SK-N-SH (cell line): ENCODE measurements at regions not wholly inside any gene's neighbourhood (a gene's known extent, or its start where the extent isn't known, plus 50 kb on each side); places are given as distances from the start of the nearest gene placed in this dataset.

Source experiments
- CTCF ChIA-PET: fragments of 300-600, 350-600 bp; formaldehyde crosslinking; extraction: SDS; loops from one replicate; lab custom pipeline; 2021; lab: Yijun Ruan, JAX
- POLR2A ChIA-PET: fragments of 350-600 bp; sonication (Branson Sonifier 250); formaldehyde crosslinking; extraction: SDS; loops from one replicate; lab custom pipeline; 2020; ENCODE audit warnings: antibody characterized with exemption, inconsistent platforms; lab: Yijun Ruan, JAX
- DNase-seq: peaks from one replicate; pipeline ENCODE4 v3.0.0; 2012
- H2AFZ ChIP-seq: fragments of 200-600 bp; sonication (generic); 2 replicates; pipeline ENCODE4 v1.8.1; 2016; ENCODE audit warnings: antibody characterized with exemption, mild to moderate bottlenecking, low read depth
- H3F3A ChIP-seq: fragments of 200-600 bp; sonication (generic); replicated peaks from 2 replicates; pipeline ENCODE3; 2016; ENCODE audit warnings: antibody characterized with exemption, mild to moderate bottlenecking; ENCODE audit not compliant: insufficient read depth
- H3K27ac ChIP-seq, 2 experiments: fragments of 200-500 bp in 1 of 2; fragments of 200-600 bp in 1 of 2; sonication (Bioruptor generic) in 1 of 2; sonication (generic), shearing (Covaris generic) in 1 of 2; 2 replicates each; pipeline versions ENCODE4 v1.5.1 to v1.6.1; 2014 to 2016; ENCODE audit warnings: low read depth in 2 of 2, inconsistent platforms in 1 of 2, low read length in 1 of 2, mild to moderate bottlenecking in 1 of 2, mixed read lengths in 1 of 2
- H3K27me3 ChIP-seq: fragments of 200-600 bp; sonication (generic), shearing (Covaris generic); 2 replicates; pipeline ENCODE4 v1.6.1; 2016; ENCODE audit warnings: mixed run types; ENCODE audit not compliant: insufficient read depth
- H3K36me3 ChIP-seq, 2 experiments: fragments of 200-500 bp in 1 of 2; fragments of 200-600 bp in 1 of 2; sonication (Bioruptor generic) in 1 of 2; sonication (generic) in 1 of 2; replicated peaks in 1 of 2; 2 replicates each; pipeline versions ENCODE3 to v1.5.1; 2014 to 2016; ENCODE audit warnings: low read length in 1 of 2, mild to moderate bottlenecking in 1 of 2; ENCODE audit not compliant: insufficient read depth in 2 of 2, control insufficient read depth in 1 of 2
- H3K4me1 ChIP-seq, 2 experiments: fragments of 200-500 bp in 1 of 2; fragments of 200-600 bp in 1 of 2; sonication (Bioruptor generic) in 1 of 2; sonication (generic), shearing (Covaris generic) in 1 of 2; 2 replicates each; pipeline versions ENCODE4 v1.5.1 to v1.6.1; 2014 to 2016; ENCODE audit warnings: low read depth in 1 of 2, low read length in 1 of 2, mixed run types in 1 of 2; ENCODE audit not compliant: insufficient read depth in 2 of 2, control insufficient read depth in 1 of 2
- H3K4me2 ChIP-seq: fragments of 200-600 bp; sonication (generic), shearing (Covaris generic); 2 replicates; pipeline ENCODE4 v1.6.1; 2017; ENCODE audit warnings: mixed run types
- H3K4me3 ChIP-seq, 2 experiments: fragments of 200-500 bp in 1 of 2; fragments of 200-600 bp in 1 of 2; sonication (Bioruptor generic) in 1 of 2; sonication (generic), shearing (Covaris generic) in 1 of 2; 2 replicates each; pipeline versions ENCODE4 v1.5.1 to v1.8.1; 2014 to 2016; ENCODE audit warnings: low read depth in 2 of 2, inconsistent platforms in 1 of 2, low read length in 1 of 2, mild to moderate bottlenecking in 1 of 2, mixed read lengths in 1 of 2, moderate library complexity in 1 of 2
- H3K79me2 ChIP-seq: fragments of 200-600 bp; sonication (generic); 2 replicates; pipeline ENCODE4 v1.8.1; 2017; ENCODE audit warnings: mild to moderate bottlenecking; ENCODE audit not compliant: insufficient read depth
- H3K9ac ChIP-seq: fragments of 200-600 bp; sonication (generic); 2 replicates; pipeline ENCODE4 v1.6.1; 2017; ENCODE audit warnings: mixed run types
- H3K9me2 ChIP-seq: fragments of 200-600 bp; sonication (generic); 2 replicates; pipeline ENCODE4 v1.6.1; 2017; ENCODE audit warnings: mixed run types
- H3K9me3 ChIP-seq: fragments of 200-600 bp; sonication (generic); 2 replicates; pipeline ENCODE4 v1.6.1; 2017; ENCODE audit warnings: mixed run types, mild to moderate bottlenecking, moderate library complexity
- H4K20me1 ChIP-seq: fragments of 200-600 bp; sonication (generic); 2 replicates; pipeline ENCODE4 v1.6.1; 2017; ENCODE audit warnings: mild to moderate bottlenecking, mixed run types; ENCODE audit not compliant: insufficient read depth
- CHD2 ChIP-seq: fragments of 150-350 bp; IDR thresholded peaks from 2 replicates; pipeline ENCODE4 v1.6.1; 2018; ENCODE audit warnings: low read length; ENCODE audit not compliant: partially characterized antibody
- JUND ChIP-seq: IDR thresholded peaks from 2 replicates; pipeline ENCODE4 v1.4.0; 2012
- MEF2A ChIP-seq: IDR thresholded peaks from 2 replicates; pipeline ENCODE4 v1.4.0; 2012; ENCODE audit warnings: low read depth, borderline replicate concordance
- NFIC ChIP-seq: IDR thresholded peaks from 2 replicates; pipeline ENCODE4 v1.4.0; 2012; ENCODE audit warnings: borderline replicate concordance
- PBX3 ChIP-seq: IDR thresholded peaks from 2 replicates; pipeline ENCODE4; 2012
- POLR2AphosphoS5 ChIP-seq: IDR thresholded peaks from 2 replicates; pipeline ENCODE4 v1.6.1; 2012; ENCODE audit warnings: low read depth, low read length
- YY1 ChIP-seq: IDR thresholded peaks from 2 replicates; pipeline ENCODE4 v1.4.0; 2012; ENCODE audit warnings: low read depth, mild to moderate bottlenecking
- WGBS: methylation state at CpG from one replicate; pipeline ENCODE4 v1.1.6; 2017; ENCODE audit warnings: low lambda C conversion rate; 5-methylcytosine and 5-hydroxymethylcytosine counted together
- TF ChIP-seq, protein P1 (sequence below): IDR thresholded peaks from 2 replicates; pipeline ENCODE4 v1.4.0; 2012; ENCODE audit warnings: low read depth, borderline replicate concordance
- TF ChIP-seq, protein P2 (sequence below): fragments of 150-350 bp; IDR thresholded peaks from 2 replicates; pipeline ENCODE4 v1.6.1; 2017; ENCODE audit warnings: antibody characterized with exemption, low read length, low read depth, borderline replicate concordance
- TF ChIP-seq, protein P3 (sequence below): IDR thresholded peaks from 2 replicates; pipeline ENCODE4 v1.6.1; 2012; ENCODE audit warnings: mild to moderate bottlenecking, low read depth, low read length, moderate library complexity

DNA sequence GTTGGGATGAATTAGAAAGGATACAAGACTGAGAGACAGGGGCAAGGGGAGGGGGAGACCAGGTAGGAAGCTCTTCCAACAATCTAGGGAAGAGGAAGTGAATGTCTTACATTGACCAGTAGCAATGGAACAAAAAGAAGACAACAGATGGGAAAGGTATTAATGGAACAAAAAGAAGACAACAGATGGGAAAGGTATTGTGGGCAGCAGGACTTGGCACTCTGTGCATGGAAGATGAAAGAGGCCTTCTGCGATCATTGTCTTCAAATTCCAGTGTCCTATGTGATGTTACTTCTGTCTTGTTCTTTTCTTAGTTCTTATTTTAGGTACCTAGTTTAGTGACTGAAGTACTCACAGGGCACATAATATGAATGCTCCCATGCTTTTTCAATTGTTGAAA, 161.8 kb downstream of the PALM2AKAP2 start:
- POLR2A ChIA-PET = no interaction called here
- 96% methylated on average over 1 of the region's 1 CpG for WGBS

More for the DNA sequence above, 161.8 kb downstream of the PALM2AKAP2 start:
- no peaks in the 10 kb centered on the region for H3K9me2 ChIP-seq
- H3K27me3 ChIP-seq = no peaks in the 10 kb centered on the region
- H3K4me3 ChIP-seq = no peak overlapping the region
- H3K9ac ChIP-seq = no peak overlapping the region
- peaks cover 0 to 25% of the 10 kb centered on the region in 2 experiments for H3K36me3 ChIP-seq
- no peaks in the 10 kb centered on the region for H3F3A ChIP-seq
- no peaks in the 10 kb centered on the region for H3K9me3 ChIP-seq
- H3K4me1 ChIP-seq = no peaks in the 10 kb centered on the region
- no peaks in the 10 kb centered on the region for H3K79me2 ChIP-seq
- H4K20me1 ChIP-seq = no peaks in the 10 kb centered on the region
- CTCF ChIA-PET = no interaction called here
- H3K27ac ChIP-seq = no peak overlapping the region
- no peak overlapping the region for H2AFZ ChIP-seq
- no peak overlapping the region for H3K4me2 ChIP-seq
- no peak for TF ChIP-seq CHD2
- no peak for TF ChIP-seq NFIC
- TF ChIP-seq, protein P1, sequence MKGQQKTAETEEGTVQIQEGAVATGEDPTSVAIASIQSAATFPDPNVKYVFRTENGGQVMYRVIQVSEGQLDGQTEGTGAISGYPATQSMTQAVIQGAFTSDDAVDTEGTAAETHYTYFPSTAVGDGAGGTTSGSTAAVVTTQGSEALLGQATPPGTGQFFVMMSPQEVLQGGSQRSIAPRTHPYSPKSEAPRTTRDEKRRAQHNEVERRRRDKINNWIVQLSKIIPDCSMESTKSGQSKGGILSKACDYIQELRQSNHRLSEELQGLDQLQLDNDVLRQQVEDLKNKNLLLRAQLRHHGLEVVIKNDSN = no peak
- no peak for TF ChIP-seq PBX3
- no peak for TF ChIP-seq JUND
- no peak for TF ChIP-seq YY1
- TF ChIP-seq, protein P2, sequence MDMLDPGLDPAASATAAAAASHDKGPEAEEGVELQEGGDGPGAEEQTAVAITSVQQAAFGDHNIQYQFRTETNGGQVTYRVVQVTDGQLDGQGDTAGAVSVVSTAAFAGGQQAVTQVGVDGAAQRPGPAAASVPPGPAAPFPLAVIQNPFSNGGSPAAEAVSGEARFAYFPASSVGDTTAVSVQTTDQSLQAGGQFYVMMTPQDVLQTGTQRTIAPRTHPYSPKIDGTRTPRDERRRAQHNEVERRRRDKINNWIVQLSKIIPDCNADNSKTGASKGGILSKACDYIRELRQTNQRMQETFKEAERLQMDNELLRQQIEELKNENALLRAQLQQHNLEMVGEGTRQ = no peak
- TF ChIP-seq POLR2AphosphoS5 = no peak
- no peak for TF ChIP-seq MEF2A
- TF ChIP-seq, protein P3, sequence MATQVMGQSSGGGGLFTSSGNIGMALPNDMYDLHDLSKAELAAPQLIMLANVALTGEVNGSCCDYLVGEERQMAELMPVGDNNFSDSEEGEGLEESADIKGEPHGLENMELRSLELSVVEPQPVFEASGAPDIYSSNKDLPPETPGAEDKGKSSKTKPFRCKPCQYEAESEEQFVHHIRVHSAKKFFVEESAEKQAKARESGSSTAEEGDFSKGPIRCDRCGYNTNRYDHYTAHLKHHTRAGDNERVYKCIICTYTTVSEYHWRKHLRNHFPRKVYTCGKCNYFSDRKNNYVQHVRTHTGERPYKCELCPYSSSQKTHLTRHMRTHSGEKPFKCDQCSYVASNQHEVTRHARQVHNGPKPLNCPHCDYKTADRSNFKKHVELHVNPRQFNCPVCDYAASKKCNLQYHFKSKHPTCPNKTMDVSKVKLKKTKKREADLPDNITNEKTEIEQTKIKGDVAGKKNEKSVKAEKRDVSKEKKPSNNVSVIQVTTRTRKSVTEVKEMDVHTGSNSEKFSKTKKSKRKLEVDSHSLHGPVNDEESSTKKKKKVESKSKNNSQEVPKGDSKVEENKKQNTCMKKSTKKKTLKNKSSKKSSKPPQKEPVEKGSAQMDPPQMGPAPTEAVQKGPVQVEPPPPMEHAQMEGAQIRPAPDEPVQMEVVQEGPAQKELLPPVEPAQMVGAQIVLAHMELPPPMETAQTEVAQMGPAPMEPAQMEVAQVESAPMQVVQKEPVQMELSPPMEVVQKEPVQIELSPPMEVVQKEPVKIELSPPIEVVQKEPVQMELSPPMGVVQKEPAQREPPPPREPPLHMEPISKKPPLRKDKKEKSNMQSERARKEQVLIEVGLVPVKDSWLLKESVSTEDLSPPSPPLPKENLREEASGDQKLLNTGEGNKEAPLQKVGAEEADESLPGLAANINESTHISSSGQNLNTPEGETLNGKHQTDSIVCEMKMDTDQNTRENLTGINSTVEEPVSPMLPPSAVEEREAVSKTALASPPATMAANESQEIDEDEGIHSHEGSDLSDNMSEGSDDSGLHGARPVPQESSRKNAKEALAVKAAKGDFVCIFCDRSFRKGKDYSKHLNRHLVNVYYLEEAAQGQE = no peak
- no peak for DNase-seq
